Astrocyte of the cerebellum (primary cell): ENCODE measurements at regions not wholly inside any gene's neighbourhood (a gene's known extent, or its start where the extent isn't known, plus 50 kb on each side); places are given as distances from the start of the nearest gene placed in this dataset.
"Not testable (repeated sequence)": the region's sequence is repeated elsewhere in the genome, so short reads cannot be mapped to it uniquely, and the experiment has no call there.

Experiments used
- DNase-seq: peaks from one replicate; pipeline ENCODE4 v3.0.0-alpha.2; 2011; ENCODE audit warnings: low read depth
- H3K4me3 ChIP-seq: 2 replicates; pipeline ENCODE4 v1.5.1; 2011; ENCODE audit warnings: mild to moderate bottlenecking, low read depth, low read length, moderate library complexity
- CTCF ChIP-seq: IDR thresholded peaks from 2 replicates; pipeline ENCODE4 v1.5.1; 2012; ENCODE audit warnings: low read length, low read depth, moderate library complexity, mild to moderate bottlenecking; ENCODE audit errors: missing control alignments
- in situ Hi-C: cut with HindIII; loops from 2 replicates; pipeline ENCODE4 v1.10.0; 2017; ENCODE audit warnings: low sequenced_read_pairs

GRCh38 chrX:80572636-80573035, 152.4 kb downstream of the TENT5D start:
- DNase-seq = no peak
- in situ Hi-C loops = no loop called here

GRCh38 chrX:80573275-80573674, 153.0 kb downstream of the TENT5D start:
- in situ Hi-C loops = no loop called here
- DNase-seq = no peak
- H3K4me3 ChIP-seq = no peak overlapping the region
- TF ChIP-seq CTCF = no peak

More at GRCh38 chrX:80572636-80573035, 152.4 kb downstream of the TENT5D start:
- no peak overlapping the region for H3K4me3 ChIP-seq
- TF ChIP-seq CTCF = no peak

GRCh38 chrX:80574486-80575086, 154.3 kb downstream of the TENT5D start:
- DNase-seq, in situ Hi-C loops: not testable (repeated sequence)

GRCh38 chrX:80576267-80576666, 156.0 kb downstream of the TENT5D start:
- no peak for DNase-seq
- in situ Hi-C loops = no loop called here
- no peak for TF ChIP-seq CTCF
- H3K4me3 ChIP-seq = no peak overlapping the region

More at GRCh38 chrX:80574486-80575086, 154.3 kb downstream of the TENT5D start:
- H3K4me3 ChIP-seq = not testable (repeated sequence)

- in situ Hi-C loops = no loop called here
- no peak overlapping the region for H3K4me3 ChIP-seq
- no peak for TF ChIP-seq CTCF
- no peak for DNase-seq
Measured at GRCh38 chrX:80576806-80577533, 156.7 kb downstream of the TENT5D start.

GRCh38 chrX:80578517-80579105, 158.4 kb downstream of the TENT5D start:
- H3K4me3 ChIP-seq = no peak overlapping the region
- in situ Hi-C loops = no loop called here
- no peak for DNase-seq
- peak; percentile 48 for TF ChIP-seq CTCF

- in situ Hi-C loops, H3K4me3 ChIP-seq, DNase-seq: not testable (repeated sequence)
Measured at GRCh38 chrX:80590992-80591391, 170.7 kb downstream of the TENT5D start.
